Naive B cell (primary cell): ENCODE measurements at regions not wholly inside any gene's neighbourhood (a gene's known extent, or its start where the extent isn't known, plus 50 kb on each side); places are given as distances from the start of the nearest gene placed in this dataset.
"Not testable (repeated sequence)": the region's sequence is repeated elsewhere in the genome, so short reads cannot be mapped to it uniquely, and the experiment has no call there.

Experiments
- ATAC-seq, 2 donors: fragments of 150-1000 bp; cut with Tn5 transposase; 2 replicates each; pipeline ENCODE4 v1.10.0; 2021; ENCODE audit warnings: low read depth in 2 of 2, mild to moderate bottlenecking in 2 of 2, moderate library complexity in 2 of 2
- DNase-seq: peaks from one replicate; pipeline ENCODE4 v3.0.0; 2022
- H3K27ac Mint-ChIP-seq, 6 donors: one replicate each; pipeline ENCODE4 v1.8.0; 2020 to 2022; ENCODE audit warnings: mild to moderate bottlenecking in 6 of 6, mixed read lengths in 6 of 6, moderate library complexity in 5 of 6, inconsistent platforms in 2 of 6
- H3K27me3 Mint-ChIP-seq, 3 donors: one replicate each; pipeline ENCODE4 v1.8.0; 2021 to 2022; ENCODE audit warnings: mixed read lengths in 3 of 3, mild to moderate bottlenecking in 1 of 3
- H3K36me3 Mint-ChIP-seq, 2 donors: one replicate each; pipeline ENCODE4 v1.8.0; 2020 to 2022; ENCODE audit warnings: mixed read lengths in 2 of 2, inconsistent platforms in 1 of 2, mild to moderate bottlenecking in 1 of 2
- H3K4me1 Mint-ChIP-seq, 3 donors: one replicate each; pipeline ENCODE4 v1.8.0; 2020 to 2022; ENCODE audit warnings: mixed read lengths in 3 of 3, inconsistent platforms in 1 of 3, mild to moderate bottlenecking in 1 of 3, moderate library complexity in 1 of 3
- H3K4me3 Mint-ChIP-seq, 8 donors: one replicate each; pipeline ENCODE4 v1.8.0; 2020 to 2022; ENCODE audit warnings: mild to moderate bottlenecking in 8 of 8, mixed read lengths in 8 of 8, moderate library complexity in 8 of 8, inconsistent platforms in 2 of 8
- H3K9me3 Mint-ChIP-seq, 7 donors: one replicate each; pipeline ENCODE4 v1.8.0; 2020 to 2022; ENCODE audit warnings: mixed read lengths in 7 of 7, mild to moderate bottlenecking in 5 of 7, inconsistent platforms in 2 of 7, moderate library complexity in 1 of 7

DNA sequence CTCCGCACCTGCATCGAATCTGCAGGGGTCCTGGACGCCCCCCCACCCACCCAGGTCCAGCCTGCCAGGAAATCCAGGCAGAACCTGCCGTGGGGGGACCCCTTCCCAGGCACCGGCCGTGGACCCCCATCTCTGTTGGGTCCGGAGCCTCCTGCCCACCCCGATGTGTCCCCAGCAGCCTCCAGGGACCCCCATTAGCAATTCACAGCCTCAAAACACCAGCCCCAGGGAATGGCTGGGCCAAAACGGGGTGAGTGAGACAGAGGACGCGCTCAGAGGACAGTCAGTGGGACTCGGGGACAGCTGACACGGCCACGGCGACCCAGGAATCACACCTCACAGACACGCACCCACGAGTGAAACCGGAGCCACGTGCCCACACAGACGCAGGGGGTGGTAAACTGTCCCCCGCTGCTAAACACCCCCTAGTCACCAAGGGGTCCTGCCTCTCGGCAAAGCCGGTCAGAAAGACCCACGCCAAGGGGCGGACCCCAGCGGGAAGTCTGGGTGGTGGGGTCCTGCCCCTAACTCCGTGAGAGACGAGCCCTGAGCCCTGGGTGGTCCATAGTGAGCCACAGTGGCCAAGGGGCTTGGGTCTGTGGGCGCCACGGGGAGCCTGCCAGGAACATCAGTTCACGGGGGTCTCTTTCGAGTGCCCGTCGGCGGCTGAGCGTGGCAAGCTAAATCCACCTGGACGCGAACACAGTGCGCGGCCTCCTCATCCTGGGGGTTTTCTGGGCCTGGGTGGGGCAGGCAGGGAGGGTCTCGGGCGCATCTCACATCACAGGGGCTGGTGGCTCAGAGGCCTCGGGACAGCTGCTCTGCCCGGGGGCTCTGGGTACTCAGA is 126.5 kb upstream of the NKX1-1 start:
- Mint-ChIP-seq H3K27me3 (peaks cover 20 to 56% (median 28%) of the 10 kb centered on the region in 3 donors), H3K4me3 (no peak overlapping the region), H3K9me3 (no peaks in the 10 kb centered on the region), H3K36me3 (no peaks in the 10 kb centered on the region), H3K27ac (no peak overlapping the region), H3K4me1 (peaks cover 0 to 5% (median 0%) of the 10 kb centered on the region in 3 donors)
- ATAC-seq (no peak), DNase-seq (no peak)

DNA sequence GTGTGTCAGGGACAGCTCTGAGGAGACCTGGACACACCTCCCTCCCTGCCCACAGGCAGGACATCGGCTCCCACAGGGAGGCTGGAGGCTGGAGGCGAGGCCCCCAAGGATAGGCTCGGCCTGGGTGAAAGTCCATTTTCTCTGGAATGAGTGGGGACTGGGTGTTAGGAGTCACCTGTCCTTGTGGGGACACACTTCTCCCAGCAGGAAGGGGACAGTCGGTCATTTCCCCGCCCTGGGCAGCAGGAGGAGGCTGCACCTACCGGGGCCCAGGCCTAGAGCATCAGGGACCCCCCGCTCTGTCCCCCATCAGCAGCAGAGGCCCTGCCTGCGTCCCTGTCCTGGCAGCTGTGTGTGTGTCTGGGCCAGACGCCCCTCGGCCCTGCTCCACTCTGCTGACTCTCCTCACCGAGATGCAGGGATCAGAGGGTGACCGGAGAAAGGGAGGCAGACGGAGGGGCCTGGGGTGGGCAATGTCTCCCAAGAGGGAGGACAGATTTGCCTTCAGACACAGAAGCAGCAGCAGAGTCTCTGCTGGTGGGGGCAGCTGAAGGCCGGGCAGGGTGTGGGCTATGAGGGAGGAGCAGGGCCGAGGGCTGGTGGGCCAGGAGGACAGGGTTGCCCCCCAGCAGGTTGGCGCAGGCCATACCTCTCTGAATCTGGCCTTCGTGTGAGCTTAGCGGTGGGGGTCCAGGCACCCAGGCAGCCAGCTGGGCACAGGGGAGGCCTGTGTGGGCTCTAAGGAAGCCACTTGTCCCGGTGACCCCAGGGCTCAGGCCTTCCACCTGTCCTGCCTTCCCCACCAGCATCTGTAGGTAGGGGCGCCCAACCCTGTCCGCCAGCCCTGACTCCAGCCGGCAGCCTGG is 125.7 kb upstream of the NKX1-1 start:
- Mint-ChIP-seq H3K36me3 (no peaks in the 10 kb centered on the region), H3K27ac (no peak overlapping the region), H3K4me1 (peaks cover 0 to 5% (median 0%) of the 10 kb centered on the region in 3 donors), H3K27me3 (peaks cover 21 to 63% (median 32%) of the 10 kb centered on the region in 3 donors), H3K9me3 (no peaks in the 10 kb centered on the region), H3K4me3 (no peak overlapping the region)
- ATAC-seq (no peak), DNase-seq (no peak)

DNA sequence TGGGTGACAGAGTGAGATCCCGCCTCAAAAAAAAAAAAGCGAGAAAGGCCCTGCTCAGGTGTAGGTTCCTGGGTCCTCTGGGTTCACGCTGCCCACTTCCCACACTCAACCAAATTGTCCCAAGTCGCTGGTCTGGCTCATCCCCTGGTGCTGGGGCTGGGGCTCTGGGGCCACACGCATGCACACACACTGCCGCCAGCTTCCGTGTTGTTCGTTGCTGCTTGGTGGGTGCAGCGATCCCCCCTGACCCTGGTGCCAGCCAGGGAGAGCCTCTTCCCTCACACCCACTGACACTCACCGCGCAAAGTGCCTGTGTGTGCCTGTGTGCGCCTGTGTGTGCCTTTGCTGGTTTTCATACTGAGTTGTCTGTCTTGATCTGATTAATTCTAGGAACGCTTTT is 124.1 kb upstream of the NKX1-1 start:
- H3K27me3 Mint-ChIP-seq = peaks cover 28 to 70% (median 40%) of the 10 kb centered on the region in 3 donors
- no peak for ATAC-seq
- peak overlapping the region in 1 of 8 donors; percentile 9 for H3K4me3 Mint-ChIP-seq

DNA sequence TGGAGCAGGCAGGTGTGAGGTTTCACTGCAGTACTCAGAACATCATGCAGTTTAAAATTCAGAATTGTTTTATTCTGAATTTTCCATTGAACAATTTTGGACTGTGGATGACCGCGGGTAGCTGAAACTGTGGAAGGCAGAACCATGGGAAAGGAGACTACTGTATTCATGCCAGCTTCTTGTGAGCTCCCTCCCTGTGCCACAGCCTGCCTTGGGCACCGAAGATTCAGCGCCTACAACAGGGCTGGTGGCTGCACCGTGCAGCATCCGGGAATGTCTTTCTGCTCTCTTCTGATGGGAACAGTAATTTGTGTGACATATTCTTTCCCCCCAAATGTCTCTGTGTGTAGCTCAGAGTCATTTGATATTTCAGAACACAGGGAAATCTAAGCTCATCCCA is 118.5 kb upstream of the NKX1-1 start:
- Mint-ChIP-seq H3K4me1 (peaks cover 0 to 4% (median 4%) of the 10 kb centered on the region in 3 donors), H3K9me3 (peaks cover 0 to 19% (median 4%) of the 10 kb centered on the region in 7 donors), H3K27ac (no peak overlapping the region), H3K36me3 (peaks cover 6 to 24% of the 10 kb centered on the region in 2 donors), H3K4me3 (peak overlapping the region in 1 of 8 donors; percentile 25), H3K27me3 (peaks cover 39 to 80% (median 68%) of the 10 kb centered on the region in 3 donors)
- DNase-seq = no peak
- ATAC-seq = no peak

More for the DNA sequence above, 124.1 kb upstream of the NKX1-1 start:
- H3K4me1 Mint-ChIP-seq = peaks cover 0 to 5% (median 0%) of the 10 kb centered on the region in 3 donors
- H3K9me3 Mint-ChIP-seq = peaks cover 0 to 7% (median 1%) of the 10 kb centered on the region in 7 donors
- H3K27ac Mint-ChIP-seq = no peak overlapping the region
- DNase-seq = no peak
- peaks cover 3 to 7% of the 10 kb centered on the region in 2 donors for H3K36me3 Mint-ChIP-seq

DNA sequence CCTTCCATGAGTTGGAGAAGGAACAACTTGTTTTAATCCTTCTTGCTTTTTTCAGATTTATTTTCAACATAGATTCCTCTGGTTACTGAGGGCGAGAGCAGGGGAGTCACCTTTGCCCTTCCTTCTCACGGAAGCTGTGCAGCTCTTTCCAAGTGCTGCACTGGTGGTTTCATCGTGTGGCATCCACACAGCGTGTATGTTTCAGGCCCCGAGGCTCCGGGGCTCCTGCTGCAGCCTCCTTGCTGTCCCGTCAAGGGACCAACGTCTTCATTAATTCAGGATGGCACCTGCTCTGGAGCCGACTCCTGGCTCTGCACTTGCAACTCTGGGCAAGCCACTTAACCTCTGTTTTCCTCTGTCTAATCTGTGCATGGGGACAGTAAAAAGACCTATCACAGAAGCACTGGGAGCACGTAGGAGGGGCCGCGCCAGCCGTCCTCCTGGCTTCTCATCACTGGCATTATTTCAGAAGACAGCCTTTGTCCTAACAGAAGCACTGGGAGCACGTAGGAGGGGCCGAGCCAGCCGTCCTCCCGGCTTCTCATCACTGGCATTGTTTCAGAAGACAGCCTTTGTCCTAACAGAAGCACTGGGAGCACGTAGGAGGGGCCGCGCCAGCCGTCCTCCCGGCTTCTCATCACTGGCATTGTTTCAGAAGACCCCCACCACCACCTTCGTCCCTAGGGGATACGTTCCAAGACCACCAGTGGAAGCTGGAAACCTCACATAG is 117.8 kb upstream of the NKX1-1 start:
- Mint-ChIP-seq H3K9me3 (peaks cover 0 to 19% (median 4%) of the 10 kb centered on the region in 7 donors), H3K4me3 (peak overlapping the region in 2 of 8 donors; percentile 47 to 53), H3K27ac (no peak overlapping the region), H3K27me3 (peaks cover 37 to 77% (median 68%) of the 10 kb centered on the region in 3 donors), H3K4me1 (peaks cover 0 to 7% (median 4%) of the 10 kb centered on the region in 3 donors), H3K36me3 (peaks cover 6 to 28% of the 10 kb centered on the region in 2 donors)
- ATAC-seq (no peak), DNase-seq (no peak)

DNA sequence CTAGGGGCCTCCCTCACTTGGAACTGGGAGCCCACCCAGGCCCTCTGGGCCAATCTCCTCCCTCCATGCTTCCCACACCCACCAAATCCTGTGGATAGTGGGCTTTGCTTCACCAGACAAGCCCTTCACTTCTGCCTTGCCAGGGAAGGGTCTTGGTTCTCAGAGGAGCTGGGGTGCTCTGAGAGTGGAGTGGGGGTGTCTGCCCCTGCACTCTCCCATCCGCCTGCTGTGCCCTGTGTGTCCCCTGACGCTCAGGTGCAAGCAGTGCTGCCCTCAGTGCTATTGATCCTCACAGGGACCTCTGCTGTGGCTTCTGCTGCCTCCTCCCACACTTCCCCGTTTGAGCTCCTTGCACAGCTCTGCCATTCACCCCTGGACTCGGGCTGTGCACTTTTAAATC is 117.3 kb upstream of the NKX1-1 start:
- no peak overlapping the region for H3K27ac Mint-ChIP-seq
- ATAC-seq (no peak), DNase-seq (no peak)
- H3K4me1 Mint-ChIP-seq = peaks cover 0 to 7% (median 4%) of the 10 kb centered on the region in 3 donors
- H3K4me3 Mint-ChIP-seq = peak overlapping the region in 4 of 8 donors; percentile 30 to 55 (median 43)
- peaks cover 32 to 71% (median 65%) of the 10 kb centered on the region in 3 donors for H3K27me3 Mint-ChIP-seq
- H3K36me3 Mint-ChIP-seq = peaks cover 6 to 28% of the 10 kb centered on the region in 2 donors
- peaks cover 0 to 19% (median 4%) of the 10 kb centered on the region in 7 donors for H3K9me3 Mint-ChIP-seq

DNA sequence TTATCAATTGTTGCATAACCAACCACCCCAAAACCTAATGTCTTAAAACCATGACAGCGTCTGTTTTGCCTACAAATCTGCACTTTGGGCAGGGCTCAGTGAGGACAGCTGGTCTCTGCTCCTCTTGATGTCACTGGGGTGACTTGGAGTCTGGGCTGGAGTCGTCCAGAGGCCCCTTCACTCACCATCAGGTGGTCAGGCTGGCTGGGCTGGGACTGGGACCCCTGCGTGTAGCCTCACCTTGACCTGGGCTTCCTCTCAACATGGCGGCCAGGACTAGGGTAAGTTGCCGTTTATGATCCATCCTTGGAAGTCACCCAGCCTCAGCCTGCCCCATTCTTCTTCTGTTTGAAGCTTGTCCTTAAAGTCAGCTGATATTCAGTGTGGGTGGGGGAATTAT is 116.8 kb upstream of the NKX1-1 start:
- no peak for ATAC-seq
- Mint-ChIP-seq H3K36me3 (peaks cover 6 to 28% of the 10 kb centered on the region in 2 donors), H3K4me1 (peaks cover 0 to 7% (median 4%) of the 10 kb centered on the region in 3 donors), H3K27me3 (peaks cover 28 to 66% (median 60%) of the 10 kb centered on the region in 3 donors), H3K4me3 (peak overlapping the region in 1 of 8 donors; percentile 21), H3K27ac (no peak overlapping the region), H3K9me3 (peaks cover 0 to 19% (median 4%) of the 10 kb centered on the region in 7 donors)
- no peak for DNase-seq

DNA sequence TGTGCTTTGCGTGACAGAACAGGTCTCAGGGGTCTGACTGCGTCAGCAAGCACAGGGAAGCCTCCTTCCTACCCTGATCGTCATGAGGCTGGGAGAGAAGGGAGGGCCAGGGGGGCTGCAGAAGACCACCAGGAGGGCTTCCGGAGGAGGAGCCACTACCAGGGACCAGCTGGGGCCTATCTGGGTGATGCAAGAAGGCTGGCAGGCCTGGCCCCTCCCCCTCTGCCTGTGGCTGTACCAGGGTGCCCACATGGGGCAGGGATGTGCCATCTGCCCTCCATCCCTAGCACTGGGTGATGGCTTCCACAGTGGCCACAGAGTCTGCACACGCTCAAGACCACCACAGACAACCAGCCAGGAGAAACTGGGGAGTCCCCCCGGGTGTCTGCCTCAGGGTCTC is 116.4 kb upstream of the NKX1-1 start:
- H3K27ac Mint-ChIP-seq = no peak overlapping the region

DNA sequence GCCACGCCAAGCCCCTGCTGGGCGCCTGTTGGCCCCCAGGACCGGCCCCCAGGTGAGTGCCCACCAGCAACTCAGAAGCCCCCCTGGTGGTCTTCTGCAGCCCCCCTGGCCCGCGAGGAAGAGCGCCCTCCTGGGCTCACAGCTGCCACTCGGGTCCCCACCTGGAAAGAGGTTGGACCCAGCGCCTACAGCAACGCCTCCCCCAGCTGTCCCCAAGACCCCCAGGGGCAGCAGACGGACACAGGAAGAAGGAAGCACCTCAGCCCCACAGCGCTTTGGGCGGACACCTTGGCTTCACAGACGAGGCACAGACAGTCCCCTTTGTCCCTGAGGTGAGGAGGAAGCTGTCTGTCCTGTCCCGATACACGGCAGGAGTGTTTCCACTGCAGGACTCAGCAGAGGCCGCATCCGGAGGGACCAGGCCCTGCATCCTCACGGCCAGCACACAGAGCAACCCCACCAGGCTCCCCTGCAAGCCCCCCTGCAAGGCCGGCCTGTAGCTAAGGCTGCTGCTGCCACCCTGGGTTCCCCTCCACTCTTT is 115.6 kb upstream of the NKX1-1 start:
- H3K9me3 Mint-ChIP-seq = peaks cover 0 to 19% (median 4%) of the 10 kb centered on the region in 7 donors
- H3K4me3 Mint-ChIP-seq = peak overlapping the region in 2 of 8 donors; percentile 33 to 77
- peaks cover 6 to 28% of the 10 kb centered on the region in 2 donors for H3K36me3 Mint-ChIP-seq
- DNase-seq (no peak), ATAC-seq (no peak)
- peaks cover 26 to 58% (median 49%) of the 10 kb centered on the region in 3 donors for H3K27me3 Mint-ChIP-seq
- H3K27ac Mint-ChIP-seq = no peak overlapping the region
- peaks cover 0 to 7% (median 4%) of the 10 kb centered on the region in 3 donors for H3K4me1 Mint-ChIP-seq

More for the DNA sequence above, 116.4 kb upstream of the NKX1-1 start:
- Mint-ChIP-seq H3K9me3 (peaks cover 0 to 19% (median 4%) of the 10 kb centered on the region in 7 donors), H3K36me3 (peaks cover 6 to 28% of the 10 kb centered on the region in 2 donors), H3K4me1 (peaks cover 0 to 7% (median 4%) of the 10 kb centered on the region in 3 donors), H3K4me3 (no peak overlapping the region), H3K27me3 (peaks cover 24 to 62% (median 56%) of the 10 kb centered on the region in 3 donors)
- ATAC-seq (no peak), DNase-seq (no peak)

DNA sequence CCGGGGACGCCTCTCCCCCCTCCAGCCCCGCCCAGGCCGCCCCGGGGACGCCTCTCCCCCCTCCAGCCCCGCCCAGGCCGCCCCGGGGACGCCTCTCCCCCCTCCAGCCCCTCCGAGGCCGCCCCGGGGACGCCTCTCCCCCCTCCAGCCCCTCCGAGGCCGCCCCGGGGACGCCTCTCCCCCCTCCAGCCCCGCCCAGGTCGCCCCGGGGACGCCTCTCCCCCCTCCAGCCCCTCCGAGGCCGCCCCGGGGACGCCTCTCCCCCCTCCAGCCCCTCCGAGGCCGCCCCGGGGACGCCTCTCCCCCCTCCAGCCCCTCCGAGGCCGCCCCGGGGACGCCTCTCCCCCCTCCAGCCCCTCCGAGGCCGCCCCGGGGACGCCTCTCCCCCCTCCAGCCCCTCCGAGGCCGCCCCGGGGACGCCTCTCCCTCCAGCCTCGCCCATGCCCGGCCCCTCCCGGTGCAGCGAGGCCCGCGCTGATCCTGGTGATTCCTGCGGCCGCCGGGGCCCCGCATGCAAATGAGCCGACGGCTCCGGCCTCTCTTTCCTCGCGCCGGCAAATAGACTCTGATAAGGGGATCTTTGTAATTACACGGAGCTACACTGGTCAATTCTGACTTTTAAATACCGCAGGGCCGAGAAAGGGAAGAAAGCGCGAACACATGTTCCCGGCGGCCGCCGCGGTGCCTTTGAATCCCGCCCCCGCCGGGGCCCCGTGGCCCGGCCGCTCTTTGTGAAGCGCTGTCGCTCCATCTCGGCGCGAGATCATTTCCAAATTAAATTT is 114.7 kb upstream of the NKX1-1 start:
- Mint-ChIP-seq H3K4me3 (peak overlapping the region in 7 of 8 donors; percentile 21 to 77 (median 70)), H3K36me3 (peaks cover 6 to 28% of the 10 kb centered on the region in 2 donors), H3K9me3 (peaks cover 0 to 19% (median 4%) of the 10 kb centered on the region in 7 donors), H3K27me3 (peaks cover 32 to 62% (median 47%) of the 10 kb centered on the region in 3 donors)
- not testable (repeated sequence) for DNase-seq, H3K27ac Mint-ChIP-seq, H3K4me1 Mint-ChIP-seq
- peak in 1 of 2 donors; percentile 23 for ATAC-seq

DNA sequence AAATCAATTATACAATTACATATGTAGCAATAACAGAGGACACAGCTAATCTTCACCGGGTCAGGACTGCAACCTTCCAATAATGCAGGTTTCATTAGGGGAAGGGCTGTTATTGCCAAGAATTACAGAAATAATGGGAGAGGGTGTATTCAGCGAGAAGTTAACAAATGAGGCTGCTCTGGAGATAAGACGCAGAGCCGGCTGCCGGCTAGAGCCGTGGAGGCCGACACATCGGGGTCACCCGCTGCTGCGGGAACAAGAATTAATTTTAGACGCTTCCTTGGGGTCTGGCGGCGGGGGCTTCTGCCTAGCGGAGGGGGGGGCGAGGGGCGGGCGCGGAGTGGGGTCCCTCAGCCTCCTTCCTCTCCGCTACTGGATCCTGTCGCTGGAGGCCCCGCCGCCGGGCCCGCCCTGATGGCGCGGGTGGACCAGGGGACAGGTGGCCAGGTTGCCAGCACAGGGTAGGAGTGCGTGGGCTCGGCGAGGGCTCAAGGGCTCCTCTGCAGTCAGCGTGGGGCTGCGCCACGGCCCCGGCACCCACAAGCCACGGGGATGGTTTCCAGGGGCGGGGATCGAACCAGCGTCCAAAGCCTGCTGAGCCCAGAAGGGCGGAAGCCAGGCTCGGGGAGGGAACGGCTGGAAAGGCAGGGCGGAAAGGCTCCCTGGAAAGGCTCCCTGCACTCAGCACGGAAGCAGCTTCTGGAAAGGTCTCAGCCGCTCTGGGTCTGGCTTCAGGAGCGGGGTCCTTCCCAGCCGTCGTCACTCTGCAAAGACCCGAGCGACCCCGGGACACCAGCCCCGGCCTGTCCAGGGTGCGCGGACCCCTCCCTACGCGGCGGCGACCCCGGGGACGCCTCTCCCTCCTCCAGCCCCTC is 113.8 kb upstream of the NKX1-1 start:
- Mint-ChIP-seq H3K27me3 (peaks cover 24 to 53% (median 37%) of the 10 kb centered on the region in 3 donors), H3K4me3 (peak overlapping the region in 5 of 8 donors; percentile 50 to 87 (median 70)), H3K9me3 (peaks cover 0 to 10% (median 0%) of the 10 kb centered on the region in 7 donors), H3K27ac (no peak overlapping the region), H3K36me3 (peaks cover 0 to 18% of the 10 kb centered on the region in 2 donors), H3K4me1 (peaks cover 0 to 7% (median 4%) of the 10 kb centered on the region in 3 donors)
- ATAC-seq (no peak), DNase-seq (no peak)
